Endothelial cell of umbilical vein (primary cell): ENCODE measurements at regions not wholly inside any gene's neighbourhood (a gene's known extent, or its start where the extent isn't known, plus 50 kb on each side); places are given as distances from the start of the nearest gene placed in this dataset.

Experiments used
- BruUV-seq: library from RNA; stranded (reverse); fragments of 400-500 nt; replicated peaks from 2 replicates; lab custom pipeline; 2021; lab: Mats Ljungman, UMichigan
- CTCF ChIA-PET: fragments of 300-600, 350-600 bp; sonication (Branson Sonifier 250); formaldehyde crosslinking; loops from one replicate; lab custom pipeline; 2021; ENCODE audit warnings: antibody characterized with exemption, inconsistent platforms; lab: Charles Lee
- POLR2A ChIA-PET: fragments of 300-600, 350-600 bp; sonication (Branson Sonifier 250); formaldehyde crosslinking; loops from one replicate; lab custom pipeline; 2021; ENCODE audit warnings: antibody characterized with exemption, inconsistent platforms; lab: Charles Lee
- DNase-seq: peaks from one replicate; pipeline ENCODE4 v3.0.0-alpha.2; 2011; ENCODE audit warnings: low read depth, low spot score
- FAIRE-seq: peaks from 2 replicates; lab custom pipeline; 2011; peaks lifted over from hg19 to GRCh38; lab: Jason Lieb, UNC
- H2AFZ ChIP-seq: 2 replicates; pipeline ENCODE4 v1.6.0; 2012; ENCODE audit warnings: low read depth, low read length, control low read depth, inconsistent platforms
- H3K27ac ChIP-seq: 2 replicates; pipeline ENCODE4 v1.5.1; 2011; ENCODE audit warnings: low read depth, mild to moderate bottlenecking, control low read depth, low read length, moderate library complexity; ENCODE audit not compliant: insufficient read depth
- H3K27me3 ChIP-seq, 2 experiments: 2 replicates each; pipeline versions ENCODE4 v1.6.0 to v1.6.1; 2011; ENCODE audit warnings: low read length in 2 of 2, mixed read lengths in 1 of 2; ENCODE audit not compliant: control insufficient read depth in 2 of 2, insufficient read depth in 2 of 2
- H3K36me3 ChIP-seq, 2 experiments: 2 replicates in 1 of 2; 3 replicates in 1 of 2; pipeline ENCODE4 v1.5.1; 2011; ENCODE audit warnings: low read length in 2 of 2, mild to moderate bottlenecking in 1 of 2, moderate library complexity in 1 of 2; ENCODE audit not compliant: control insufficient read depth in 2 of 2, insufficient read depth in 2 of 2; ENCODE audit errors: extremely low read depth in 1 of 2
- H3K4me1 ChIP-seq: 3 replicates; pipeline ENCODE4 v1.5.1; 2011; ENCODE audit warnings: mild to moderate bottlenecking, low read length; ENCODE audit not compliant: control insufficient read depth, insufficient read depth; ENCODE audit errors: extremely low read depth
- H3K4me2 ChIP-seq: 2 replicates; pipeline ENCODE4 v1.6.1; 2011; ENCODE audit warnings: low read length, control low read depth, mixed read lengths; ENCODE audit not compliant: insufficient read depth
- H3K4me3 ChIP-seq, 3 experiments: fragments of 200-600 bp in 1 of 3; sonication (generic), shearing (Covaris generic) in 1 of 3; replicated peaks in 1 of 3; 2 replicates each; pipeline ENCODE4 v1.5.1; 2011 to 2016; ENCODE audit warnings: control low read depth in 3 of 3, low read length in 3 of 3, mild to moderate bottlenecking in 2 of 3, inconsistent platforms in 1 of 3, low read depth in 1 of 3, moderate library complexity in 1 of 3; ENCODE audit not compliant: insufficient read depth in 1 of 3
- H3K79me2 ChIP-seq: 2 replicates; pipeline ENCODE4 v1.6.0; 2012; ENCODE audit warnings: low read length, inconsistent platforms; ENCODE audit not compliant: control insufficient read depth, insufficient read depth
- H3K9ac ChIP-seq: replicated peaks from 2 replicates; pipeline ENCODE3; 2011; ENCODE audit warnings: low read length, control low read depth; ENCODE audit not compliant: insufficient read depth; ENCODE audit errors: extremely low read depth
- H3K9me1 ChIP-seq: replicated peaks from 3 replicates; pipeline ENCODE4 v1.6.0; 2011; ENCODE audit warnings: mild to moderate bottlenecking, low read length; ENCODE audit not compliant: control insufficient read depth, insufficient read depth; ENCODE audit errors: extremely low read depth
- H3K9me3 ChIP-seq: replicated peaks from 2 replicates; pipeline ENCODE4 v1.5.1; 2012; ENCODE audit warnings: low read length, inconsistent platforms; ENCODE audit not compliant: control insufficient read depth, insufficient read depth
- H4K20me1 ChIP-seq: replicated peaks from 2 replicates; pipeline ENCODE3; 2011; ENCODE audit warnings: mild to moderate bottlenecking, low read length; ENCODE audit not compliant: control insufficient read depth, insufficient read depth; ENCODE audit errors: extremely low read depth
- CTCF ChIP-seq, 2 donors: IDR thresholded peaks; 1 replicate in 1 of 2; 2 replicates in 1 of 2; pipeline ENCODE4 v1.5.1; 2011; ENCODE audit warnings: low read length in 2 of 2, mild to moderate bottlenecking in 2 of 2, moderate library complexity in 2 of 2, control low read depth in 1 of 2, inconsistent platforms in 1 of 2, low read depth in 1 of 2; ENCODE audit not compliant: insufficient read depth in 1 of 2; ENCODE audit errors: extremely low read depth in 1 of 2
- EZH2 ChIP-seq: IDR thresholded peaks from 2 replicates; pipeline ENCODE4 v1.6.1; 2012; ENCODE audit warnings: borderline replicate concordance, low read depth, mild to moderate bottlenecking, moderate library complexity, low read length, inconsistent platforms; ENCODE audit not compliant: severe bottlenecking
- FOS ChIP-seq: IDR thresholded peaks from 2 replicates; pipeline ENCODE4 v1.6.1; 2011; ENCODE audit warnings: mild to moderate bottlenecking, low read length, moderate library complexity, borderline replicate concordance; ENCODE audit not compliant: insufficient read depth
- GATA2 ChIP-seq: IDR thresholded peaks from 2 replicates; pipeline ENCODE4 v1.7.0; 2011; ENCODE audit warnings: low read depth, mild to moderate bottlenecking, moderate library complexity, mixed read lengths, low read length; ENCODE audit not compliant: insufficient read length, insufficient read depth
- JUN ChIP-seq: IDR thresholded peaks from 2 replicates; pipeline ENCODE4 v1.6.1; 2011; ENCODE audit warnings: borderline replicate concordance, low read depth; ENCODE audit not compliant: insufficient read length, insufficient read depth
- MYC ChIP-seq: IDR thresholded peaks from one replicate; pipeline ENCODE4 v1.6.1; 2011; ENCODE audit warnings: mild to moderate bottlenecking, low read depth, low read length
- POLR2A ChIP-seq: IDR thresholded peaks from 2 replicates; pipeline ENCODE4 v1.6.1; 2012; ENCODE audit warnings: low read depth, mild to moderate bottlenecking, control low read depth, low read length
- POLR2AphosphoS5 ChIP-seq: IDR thresholded peaks from 2 replicates; pipeline ENCODE4 v1.6.1; 2012; ENCODE audit warnings: low read depth, mild to moderate bottlenecking, control low read depth, low read length, moderate library complexity; ENCODE audit not compliant: insufficient read depth
- dilution Hi-C: fragments of 300-500 bp; cut with MboI; formaldehyde crosslinking; loops from one replicate; pipeline ENCODE4 v1.15.0; 2019; ENCODE audit warnings: low sequenced_read_pairs; ENCODE audit not compliant: extremely low pct_ligation_motif_present
- intact Hi-C: fragments of 100-400 bp; cut with micrococcal nuclease; formaldehyde crosslinking; loops from one replicate; pipeline ENCODE4 v1.10.0; 2022
- TF ChIP-seq, protein P1 (sequence below): IDR thresholded peaks from 2 replicates; pipeline ENCODE4 v1.6.1; 2011; ENCODE audit not compliant: insufficient read depth, insufficient read length

GRCh38 chr1:80656014-80656636, 1144.6 kb upstream of the ADGRL2 start:
- H3K4me1 ChIP-seq = no peaks in the 10 kb centered on the region
- no peak overlapping the region for H3K9ac ChIP-seq
- POLR2A ChIA-PET = no interaction called here
- no peaks in the 10 kb centered on the region for H3K79me2 ChIP-seq
- peaks cover 3% of the 10 kb centered on the region for H3K9me1 ChIP-seq
- no TSS peak for BruUV-seq
- dilution Hi-C loops (no loop called here), intact Hi-C loops (no loop called here)
- CTCF ChIA-PET = interaction anchor here (0.8 to 2.1 kb wide), 4 partner anchors 9 to 69 kb away, joined by 3 to 7 read pairs (median 3); no protein-coding TSS in a partner anchor
- FAIRE-seq = no peak
- H3K36me3 ChIP-seq = no peaks in the 10 kb centered on the region
- H3K27ac ChIP-seq = no peak overlapping the region
- no peak overlapping the region for H3K4me3 ChIP-seq
- H3K27me3 ChIP-seq = no peaks in the 10 kb centered on the region
- DNase-seq = no peak
- no peak overlapping the region for H3K4me2 ChIP-seq
- H2AFZ ChIP-seq = no peak overlapping the region
- H3K9me3 ChIP-seq = no peaks in the 10 kb centered on the region
- TF ChIP-seq POLR2AphosphoS5 (no peak), GATA2 (no peak), MYC (no peak), CTCF (IDR thresholded peaks at IDR 0.05; ENCODE audit: extremely low read depth in 1 of 2, insufficient read depth in 1 of 2, low read depth in 1 of 2, low read length in 2 of 2) (no peak), JUN (no peak), POLR2A (no peak), EZH2 (no peak), FOS (no peak)
- TF ChIP-seq, protein P1, sequence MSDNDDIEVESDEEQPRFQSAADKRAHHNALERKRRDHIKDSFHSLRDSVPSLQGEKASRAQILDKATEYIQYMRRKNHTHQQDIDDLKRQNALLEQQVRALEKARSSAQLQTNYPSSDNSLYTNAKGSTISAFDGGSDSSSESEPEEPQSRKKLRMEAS = no peak
- H4K20me1 ChIP-seq = no peaks in the 10 kb centered on the region
